HG03460 (cell line): ENCODE measurements at regions not wholly inside any gene's neighbourhood (a gene's known extent, or its start where the extent isn't known, plus 50 kb on each side); places are given as distances from the start of the nearest gene placed in this dataset.

ENCODE experiments used
- ATAC-seq: cut with Tn5 transposase; IDR thresholded peaks from one replicate; pipeline ENCODE4 v1.9.1; 2021; ENCODE audit not compliant: unreplicated experiment

DNA sequence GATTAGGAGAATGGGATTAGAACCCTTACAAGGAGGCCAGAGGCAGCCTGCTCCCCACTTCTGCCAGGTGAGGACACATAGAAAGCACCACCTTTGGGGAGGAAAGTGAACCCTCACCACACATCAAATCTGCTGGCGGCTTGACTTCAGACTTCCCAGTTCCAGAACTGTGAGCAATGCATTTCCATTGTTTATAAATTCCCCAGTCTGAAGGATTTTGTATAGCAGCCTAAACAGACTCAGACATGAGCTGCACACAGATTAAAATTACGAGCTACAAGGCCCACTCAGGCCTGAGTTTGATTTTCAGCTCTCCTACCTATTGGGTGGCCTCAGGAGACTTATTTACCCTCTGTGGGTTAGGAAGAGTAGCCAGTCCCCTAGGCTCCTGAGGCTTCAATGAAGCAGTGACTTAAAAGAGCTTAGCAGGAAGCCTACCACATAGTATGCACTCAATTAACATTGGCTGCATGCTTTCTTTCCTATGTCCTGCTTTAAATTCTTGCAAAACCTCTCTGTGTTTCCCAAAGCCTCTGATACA, 350.7 kb upstream of the ZMIZ1 start:
- ATAC-seq: no peak

DNA sequence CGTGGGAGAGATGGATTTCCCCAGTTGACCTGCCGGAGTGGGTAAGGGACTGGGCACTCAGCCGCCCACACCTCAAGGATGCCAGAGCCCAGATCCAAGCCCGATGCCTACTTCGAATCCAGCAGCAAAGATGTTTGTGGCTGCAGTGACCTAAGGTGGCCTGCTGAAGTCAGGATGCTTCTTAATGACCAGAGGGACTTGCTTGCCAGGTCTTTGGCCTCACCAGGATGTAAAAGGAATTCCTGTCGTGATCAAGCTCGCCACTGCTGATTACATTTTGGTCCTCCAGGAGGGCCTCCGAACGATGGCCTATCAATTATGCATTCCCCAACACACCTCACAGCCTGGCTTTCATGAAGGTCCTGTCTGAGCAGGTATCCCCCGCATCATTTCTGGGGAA, 349.5 kb upstream of the ZMIZ1 start:
- ATAC-seq: no peak

DNA sequence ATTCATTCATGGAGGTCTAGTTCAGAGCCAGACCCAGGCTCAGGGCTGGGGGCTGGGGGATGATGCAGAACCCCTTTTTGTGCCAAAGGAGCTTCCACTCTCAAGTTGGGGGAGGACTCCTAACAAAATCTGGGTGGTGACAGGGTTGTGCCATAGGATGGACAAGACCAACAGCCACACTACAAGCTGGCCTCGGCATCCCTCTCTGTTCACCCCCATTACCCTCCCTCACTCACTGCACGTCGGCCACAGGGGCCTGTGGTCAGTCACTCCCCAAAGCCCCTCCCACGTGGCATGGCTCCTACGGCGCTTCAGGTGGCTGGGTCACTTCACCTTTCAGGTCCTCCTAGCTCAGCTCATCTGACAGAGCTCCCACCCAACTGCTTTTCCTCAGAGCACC, 348.7 kb upstream of the ZMIZ1 start:
- ATAC-seq: no peak

DNA sequence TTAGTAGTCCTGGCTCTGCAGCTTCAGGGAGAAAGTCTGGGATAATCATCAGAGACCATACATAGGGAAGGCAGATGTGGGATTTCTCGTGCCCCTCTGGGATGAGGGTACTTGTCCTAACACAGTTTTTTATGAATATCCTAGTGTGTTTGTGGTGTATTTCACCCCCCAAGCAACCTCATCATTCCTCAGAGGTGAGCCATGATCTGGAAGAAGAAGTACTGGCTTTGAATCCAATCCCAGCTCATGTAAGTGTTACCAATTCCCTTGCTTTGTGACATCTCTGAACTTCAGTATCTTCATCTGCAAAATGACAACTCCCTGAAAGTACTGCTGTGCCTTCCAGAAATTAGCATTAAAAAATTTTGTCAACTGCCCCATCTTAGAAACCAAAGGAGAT, 347.5 kb upstream of the ZMIZ1 start:
- ATAC-seq: no peak

DNA sequence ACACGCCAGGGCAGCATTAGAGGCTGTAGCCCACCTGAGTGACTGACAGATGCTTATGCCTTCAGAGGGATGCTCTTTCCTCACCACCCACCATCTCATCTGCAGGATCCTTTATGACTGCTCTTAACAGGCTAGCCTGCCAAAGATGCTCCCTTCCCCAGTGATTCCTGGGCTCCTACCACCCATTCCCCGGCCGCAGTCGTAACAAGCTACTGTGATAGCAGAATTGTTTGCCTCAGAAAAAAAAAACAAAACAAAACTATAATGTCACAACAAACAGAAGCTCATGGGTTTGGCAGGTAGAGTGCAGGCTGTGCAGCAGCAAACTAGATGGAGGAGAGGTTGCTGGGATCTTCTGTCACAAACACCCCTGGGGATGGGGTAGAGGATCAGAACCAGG, 343.9 kb upstream of the ZMIZ1 start:
- ATAC-seq: no peak

DNA sequence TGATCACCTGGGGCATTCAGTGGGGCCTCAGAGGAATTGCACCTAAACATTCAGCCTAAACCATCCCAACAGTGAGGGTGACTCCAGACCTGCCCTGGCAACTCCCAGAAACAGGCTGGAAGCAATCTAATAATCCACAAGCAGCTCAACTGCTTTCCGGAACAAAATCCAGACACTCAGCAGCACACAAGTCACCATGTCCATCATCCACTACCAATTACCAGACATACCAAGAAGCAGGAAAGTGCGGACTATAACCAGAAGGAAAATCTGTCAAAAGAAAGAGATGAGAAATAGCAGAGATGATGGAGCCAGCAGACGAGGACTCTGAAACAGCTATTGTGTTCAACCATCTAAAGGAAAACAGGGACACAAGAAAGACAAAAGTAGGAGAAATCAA, 342.6 kb upstream of the ZMIZ1 start:
- ATAC-seq: no peak

DNA sequence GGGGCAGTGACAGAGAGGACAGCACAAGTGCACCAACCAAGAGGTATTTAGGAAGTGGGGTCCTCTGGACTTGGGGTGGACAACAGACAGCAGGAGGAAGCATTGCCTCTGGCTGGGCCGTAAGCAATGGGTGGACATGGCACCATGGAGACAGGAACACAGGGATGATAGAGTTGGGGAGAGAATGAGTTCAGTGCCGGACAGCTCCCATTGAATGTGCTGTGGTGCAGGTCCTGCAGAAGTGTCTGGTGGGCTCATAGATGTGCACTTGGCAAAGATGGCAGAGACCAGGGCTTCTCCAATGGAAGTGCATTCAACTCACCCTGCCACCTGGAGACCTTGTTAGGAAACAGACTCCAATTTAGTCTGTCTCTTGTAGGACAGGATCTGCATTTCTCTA, 341.5 kb upstream of the ZMIZ1 start:
- no peak for ATAC-seq

DNA sequence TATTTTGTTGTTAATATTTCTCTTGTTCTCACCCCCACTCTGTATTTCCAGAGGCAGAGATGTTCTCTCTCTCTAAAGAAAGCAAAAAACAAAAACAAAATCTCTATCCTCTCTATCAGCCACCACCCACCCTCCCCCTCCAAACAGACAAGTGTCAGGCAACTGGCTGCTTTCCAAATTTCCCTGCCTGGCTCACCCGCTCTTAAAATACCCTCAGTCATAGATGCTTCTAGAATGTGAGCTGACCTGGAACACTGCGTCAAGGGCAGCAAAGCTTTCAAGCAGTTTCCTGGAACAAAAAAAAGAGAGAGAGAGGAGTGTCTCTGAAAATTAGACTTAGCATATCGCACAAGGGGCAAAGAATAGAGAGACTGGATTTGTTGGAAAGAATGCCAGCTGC, 341.0 kb upstream of the ZMIZ1 start:
- ATAC-seq: no peak

DNA sequence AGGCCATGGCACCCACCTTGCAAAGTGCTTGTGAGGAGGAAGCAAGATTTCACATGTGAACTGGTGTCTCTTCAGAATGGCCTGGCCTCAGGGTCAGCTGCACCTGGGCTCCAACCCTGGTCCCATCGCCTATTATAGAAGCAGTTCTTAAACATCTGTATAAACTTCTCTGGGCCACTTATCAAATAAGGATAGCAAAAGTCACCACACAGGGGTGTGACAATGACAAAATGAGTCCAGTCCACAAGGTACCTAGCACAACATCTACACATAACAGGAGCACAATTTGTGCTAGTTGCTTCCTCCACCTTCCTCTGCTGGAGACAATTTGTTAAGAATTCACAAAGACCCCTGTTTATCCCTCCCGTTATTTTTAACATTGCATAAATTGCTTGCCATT, 340.6 kb upstream of the ZMIZ1 start:
- ATAC-seq: no peak

DNA sequence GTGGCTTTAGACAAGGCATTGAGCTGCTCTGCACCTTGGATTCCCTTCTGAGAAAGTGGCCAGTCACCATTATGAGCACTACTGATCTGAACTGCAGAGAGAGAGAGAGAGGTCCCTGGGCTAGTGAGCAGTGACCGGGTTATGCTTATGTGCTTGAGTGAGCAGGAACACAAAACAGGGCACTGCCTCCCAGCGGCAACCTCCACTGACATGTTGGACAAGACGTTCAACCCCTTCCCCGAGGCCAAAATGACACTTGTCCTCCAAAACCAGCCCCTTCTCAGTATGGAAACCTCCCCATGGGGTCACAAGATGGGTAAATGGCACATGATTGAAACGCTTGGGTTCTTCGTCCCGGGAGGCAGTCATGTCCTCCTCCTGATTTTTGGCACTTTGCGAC, 339.4 kb upstream of the ZMIZ1 start:
- no peak for ATAC-seq

DNA sequence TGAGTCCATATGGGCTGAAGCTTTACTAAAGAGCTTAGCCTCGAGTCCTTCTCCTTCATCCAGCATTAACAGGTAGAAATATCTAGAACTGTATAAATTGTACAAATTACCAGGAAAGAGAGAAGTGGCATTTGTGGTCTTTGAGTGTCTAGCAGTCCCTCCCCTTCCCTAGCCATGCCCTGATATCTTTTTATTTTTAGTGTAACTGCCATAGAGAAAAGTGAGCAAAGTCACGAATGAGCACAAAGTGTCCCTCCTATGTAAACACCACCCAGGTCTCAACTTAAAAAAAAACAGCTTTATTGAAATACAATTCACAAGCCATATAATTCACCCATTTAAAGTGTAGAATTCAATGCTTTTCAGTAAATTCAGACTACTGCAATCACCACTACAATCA, 339.0 kb upstream of the ZMIZ1 start:
- no peak for ATAC-seq

DNA sequence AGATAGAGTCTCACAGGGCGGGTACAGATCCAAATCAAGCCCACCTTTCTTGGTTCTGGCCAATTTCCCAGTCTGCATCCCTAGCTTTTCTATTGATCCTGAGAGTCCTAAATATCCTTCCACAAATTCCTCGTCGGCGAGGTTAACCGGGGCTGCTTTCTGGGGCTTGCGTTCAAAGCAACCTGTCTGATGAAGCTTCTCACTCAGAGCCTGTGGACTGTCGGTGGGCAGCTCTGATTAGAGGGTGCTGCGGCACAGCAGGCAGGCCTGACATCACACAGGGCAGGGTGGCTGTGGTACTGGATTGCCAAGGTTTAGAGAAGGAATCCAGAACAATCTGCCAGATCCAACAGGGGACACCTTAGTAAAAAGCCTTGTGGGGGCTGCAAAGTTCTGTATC, 338.0 kb upstream of the ZMIZ1 start:
- ATAC-seq: no peak

DNA sequence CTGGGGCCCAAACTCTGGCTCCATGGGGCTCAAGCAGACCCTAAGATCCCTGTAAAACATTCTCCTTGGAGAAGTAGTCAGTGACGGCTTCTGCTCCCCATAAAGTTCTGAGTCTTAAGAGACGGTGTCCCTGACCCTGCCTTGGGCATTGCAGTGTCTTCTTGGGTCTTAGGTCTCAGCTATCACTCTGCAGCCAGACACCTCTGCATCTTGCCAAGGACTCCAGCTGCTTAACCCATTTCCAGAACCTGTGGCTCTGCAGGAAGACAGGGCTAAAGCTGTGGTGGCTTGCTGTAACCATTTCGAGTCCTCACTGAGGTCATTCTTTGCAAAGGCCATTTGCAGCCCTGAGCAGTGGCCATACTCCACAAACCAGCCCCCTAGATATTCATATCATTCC, 337.1 kb upstream of the ZMIZ1 start:
- no peak for ATAC-seq

DNA sequence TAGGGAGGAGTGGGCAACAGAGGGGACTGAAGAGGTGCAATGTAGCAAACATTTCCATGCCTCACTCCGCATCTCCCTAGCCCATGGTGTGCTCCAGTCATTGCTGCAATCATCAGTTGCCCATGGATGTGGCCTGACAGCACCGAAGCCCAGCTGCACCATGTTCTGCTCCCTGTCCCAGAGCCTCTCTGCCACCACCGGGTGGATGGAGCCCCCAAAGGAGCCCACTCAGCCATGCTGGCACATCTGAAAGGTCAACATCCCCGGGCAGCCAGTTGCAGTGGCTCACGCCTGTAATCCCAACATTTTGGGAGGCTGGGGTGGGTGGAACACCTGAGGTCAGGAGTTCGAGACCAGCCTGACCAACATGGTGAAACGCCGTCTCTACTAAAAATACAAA, 336.4 kb upstream of the ZMIZ1 start:
- ATAC-seq: no peak

DNA sequence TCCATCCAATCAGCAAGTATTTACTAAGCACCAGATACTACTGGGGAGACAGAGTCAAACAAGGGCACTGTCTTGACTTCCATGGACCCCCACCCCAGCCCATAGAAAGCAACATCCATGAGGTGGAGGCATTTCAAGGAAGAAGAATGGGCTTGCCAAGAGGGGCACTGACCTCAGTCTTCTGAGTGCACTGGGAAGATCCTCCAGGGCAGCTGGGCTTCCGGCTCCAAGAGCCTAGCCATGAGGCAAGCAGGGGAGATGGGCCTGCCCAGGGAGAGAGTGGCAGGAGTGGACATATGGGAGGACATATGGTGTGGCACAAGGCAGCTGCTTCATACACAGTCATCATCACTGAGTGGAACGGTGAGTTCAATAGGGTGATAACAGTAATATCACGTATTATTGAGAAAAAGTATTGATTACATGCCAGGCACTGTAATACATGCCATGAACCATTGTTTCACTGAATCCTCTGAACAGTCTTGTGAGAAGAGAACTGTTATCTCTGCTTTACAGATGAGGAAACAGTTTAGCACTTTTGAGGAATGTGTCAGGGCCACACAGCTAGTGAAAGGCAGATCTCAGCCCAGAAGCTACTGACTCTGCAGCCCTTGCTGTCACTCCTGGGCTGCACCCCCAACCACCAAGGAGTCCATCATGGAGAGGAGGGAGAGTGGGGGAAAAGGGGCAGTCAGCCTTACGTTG, 331.7 kb upstream of the ZMIZ1 start:
- ATAC-seq: no peak

DNA sequence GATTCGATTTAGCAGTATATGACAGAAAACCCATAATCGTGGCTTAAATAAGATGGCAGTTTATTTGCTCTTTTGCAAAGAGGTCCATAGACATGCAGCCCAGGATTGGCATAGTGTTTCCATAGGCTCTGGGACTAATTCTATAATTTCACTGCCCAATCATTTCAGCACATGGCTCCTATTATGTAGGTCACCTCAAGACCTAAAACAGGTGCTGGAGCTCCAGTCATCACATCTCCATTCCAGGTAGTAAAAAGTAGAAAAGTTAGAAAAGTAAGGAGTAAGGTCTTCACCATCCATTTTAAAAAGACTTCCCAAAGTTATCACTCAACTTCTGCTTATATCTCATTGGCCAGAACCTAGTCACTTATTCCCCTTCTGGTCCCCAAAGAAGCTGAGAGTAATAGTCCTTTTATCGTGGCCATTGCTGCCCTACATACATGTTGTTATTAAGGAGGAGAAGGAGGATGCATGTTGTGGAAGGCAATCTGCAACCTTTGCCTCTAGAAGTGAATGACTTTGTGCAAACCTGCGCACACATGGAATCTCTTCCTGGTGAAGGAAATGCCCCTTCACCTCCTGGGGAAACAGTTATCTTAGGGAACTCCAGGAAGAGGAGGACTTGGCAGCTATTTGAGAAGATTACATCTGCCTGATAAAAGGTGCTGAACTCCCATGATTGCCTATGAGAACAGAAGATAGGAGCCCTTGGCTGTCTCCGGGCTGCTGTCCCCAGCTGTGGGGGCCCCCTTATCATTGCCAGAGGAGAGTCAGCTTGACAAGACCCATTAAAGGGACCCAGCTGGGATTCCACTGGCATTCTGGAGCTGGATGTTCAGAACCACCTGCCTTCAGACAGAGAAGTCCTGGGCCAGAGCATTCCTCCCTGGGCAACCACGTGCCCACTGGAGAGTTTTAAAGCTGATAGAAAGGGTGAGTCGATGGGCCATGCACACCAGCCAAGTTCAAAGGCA, 330.6 kb upstream of the ZMIZ1 start:
- no peak for ATAC-seq

DNA sequence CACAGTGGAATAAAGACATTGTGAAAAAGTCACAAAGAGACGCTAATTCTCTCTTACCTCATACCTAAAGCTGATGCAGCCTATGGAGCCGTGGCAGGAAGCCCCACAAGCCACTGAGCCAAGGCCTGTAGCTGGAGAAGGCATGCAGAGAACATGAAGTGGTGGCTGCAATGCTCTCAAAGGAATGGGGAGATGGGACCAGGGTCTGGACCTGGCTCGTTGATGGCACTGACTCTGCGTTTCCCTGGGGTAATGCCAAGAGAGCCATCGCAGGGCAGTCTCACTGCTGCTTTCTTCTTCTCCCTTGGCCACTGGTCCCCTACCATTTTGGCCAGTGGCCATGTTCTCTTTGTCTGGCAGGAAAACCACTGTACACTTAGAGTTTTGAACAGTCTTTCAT, 329.9 kb upstream of the ZMIZ1 start:
- ATAC-seq: no peak

DNA sequence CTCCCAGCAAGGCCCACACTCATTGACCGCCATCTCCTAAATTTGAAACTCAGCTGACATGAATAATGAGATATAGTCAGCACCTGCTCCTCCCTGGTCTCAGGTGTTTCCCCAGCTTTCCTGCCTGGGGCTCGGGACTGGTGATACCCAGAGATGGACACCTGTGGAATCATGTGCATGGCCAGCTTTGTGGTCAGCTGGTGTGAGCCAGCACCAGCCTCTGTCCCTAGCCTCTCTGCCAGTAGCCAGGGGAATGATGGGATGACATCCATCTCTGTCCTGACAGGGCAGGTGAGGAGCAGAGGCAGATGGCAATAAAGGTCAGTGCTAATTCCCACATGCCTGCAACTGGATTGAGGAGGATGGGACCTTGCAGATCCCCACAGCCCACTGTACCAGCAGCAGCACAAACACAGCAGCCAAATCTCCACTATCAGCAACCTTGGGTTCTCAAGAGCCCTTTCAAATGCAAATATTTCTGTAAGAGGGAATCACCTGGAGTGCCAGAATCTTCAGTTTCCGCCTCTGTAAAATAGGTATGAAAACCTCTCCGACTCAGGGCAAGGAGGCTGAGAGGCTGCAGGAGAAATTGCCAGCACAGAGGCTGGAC, 329.2 kb upstream of the ZMIZ1 start:
- ATAC-seq: no peak

DNA sequence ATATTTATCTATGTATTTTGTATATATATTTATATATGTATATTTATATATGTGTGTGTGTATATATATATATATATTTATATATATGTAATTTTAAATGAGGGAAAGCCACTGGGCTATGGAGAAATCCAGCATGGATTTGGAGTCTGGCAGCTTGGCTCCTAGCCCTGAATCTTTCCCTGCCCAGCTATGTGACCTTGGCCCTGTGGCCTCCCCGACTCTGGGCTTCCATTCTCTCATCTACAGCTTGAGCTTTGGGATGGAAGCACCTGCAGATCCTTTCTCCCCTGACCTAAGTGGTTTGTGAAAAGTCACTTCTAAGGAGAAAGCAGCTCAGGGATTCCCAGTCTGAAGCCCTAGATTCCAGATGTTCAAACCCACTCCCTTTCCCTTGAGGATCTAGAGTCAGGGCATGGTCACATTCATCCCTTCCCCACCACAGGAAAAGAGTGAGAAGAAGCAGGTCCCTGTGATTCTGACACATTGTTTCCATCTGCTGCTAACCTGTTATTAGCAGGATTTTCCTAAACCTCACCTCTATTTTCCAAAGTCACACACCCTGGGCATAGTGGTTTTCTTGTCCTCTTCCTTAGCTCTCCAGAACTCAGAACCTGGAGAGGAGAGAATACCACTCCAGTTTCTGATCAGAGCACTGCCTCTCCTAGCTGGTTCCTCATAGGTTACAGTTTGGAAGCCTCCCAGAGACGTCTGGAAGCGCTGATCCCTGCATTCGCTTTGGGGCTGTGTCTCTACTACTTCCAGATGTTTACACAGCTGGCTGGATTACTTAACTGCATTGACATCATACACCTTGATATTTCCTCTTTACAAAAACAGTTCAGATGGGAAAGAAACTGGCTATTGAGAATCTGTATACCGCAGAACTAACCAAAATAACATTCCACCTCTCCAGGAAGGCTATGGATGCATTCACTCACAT, 327.5 kb upstream of the ZMIZ1 start:
- no peak for ATAC-seq

DNA sequence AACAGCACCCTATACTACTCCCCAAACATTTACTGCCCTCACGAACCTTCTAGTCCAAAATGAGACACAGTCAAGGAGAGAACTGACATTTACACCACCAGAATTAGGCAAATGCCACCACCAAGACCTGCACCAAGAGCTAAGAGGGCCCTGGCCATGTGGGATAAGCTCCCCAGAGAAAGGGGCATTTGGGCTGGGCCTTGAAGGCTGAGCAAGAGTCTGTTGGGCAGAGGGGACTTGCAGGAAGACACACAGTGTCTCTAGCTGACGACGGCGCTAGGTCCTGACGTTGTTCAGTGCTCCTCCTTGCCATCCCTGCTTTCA, 326.4 kb upstream of the ZMIZ1 start:
- ATAC-seq: no peak
